ENCODE measurements at regions not wholly inside any gene's neighbourhood (a gene's known extent, or its start where the extent isn't known, plus 50 kb on each side); places are given as distances from the start of the nearest gene placed in this dataset.

GRCh38 chr14:96617635-96618034, 115.5 kb downstream of the PAPOLA start:
- DNase-seq (ENCODE audit: low read depth in 1 of 2, low spot score in 1 of 2): no peak

DNA sequence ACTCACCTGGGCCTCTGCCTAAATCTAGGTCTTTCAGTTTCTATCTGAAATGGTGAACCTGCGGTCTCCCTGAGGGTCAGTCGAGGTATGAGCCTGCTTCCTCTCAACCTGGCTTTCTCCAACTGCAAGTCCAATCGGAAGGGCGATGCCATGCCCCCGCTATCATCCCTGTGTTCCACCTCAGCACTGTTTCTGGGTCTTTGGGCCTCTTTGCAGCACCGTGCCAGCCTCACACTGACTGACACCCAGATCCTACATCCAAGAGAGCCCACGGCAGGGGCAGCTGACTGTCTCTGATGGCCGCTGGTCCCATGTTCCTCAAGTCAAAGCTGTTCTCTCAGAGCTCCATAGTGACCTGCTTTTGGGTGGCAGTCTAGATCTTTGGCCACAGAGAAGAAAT, 120.7 kb downstream of the PAPOLA start:
- DNase-seq (ENCODE audit: low read depth in 1 of 2, low spot score in 1 of 2): no peak

GRCh38 chr14:96623676-96624484, 121.7 kb downstream of the PAPOLA start:
- DNase-seq (ENCODE audit: low read depth in 1 of 2, low spot score in 1 of 2): no peak

DNA sequence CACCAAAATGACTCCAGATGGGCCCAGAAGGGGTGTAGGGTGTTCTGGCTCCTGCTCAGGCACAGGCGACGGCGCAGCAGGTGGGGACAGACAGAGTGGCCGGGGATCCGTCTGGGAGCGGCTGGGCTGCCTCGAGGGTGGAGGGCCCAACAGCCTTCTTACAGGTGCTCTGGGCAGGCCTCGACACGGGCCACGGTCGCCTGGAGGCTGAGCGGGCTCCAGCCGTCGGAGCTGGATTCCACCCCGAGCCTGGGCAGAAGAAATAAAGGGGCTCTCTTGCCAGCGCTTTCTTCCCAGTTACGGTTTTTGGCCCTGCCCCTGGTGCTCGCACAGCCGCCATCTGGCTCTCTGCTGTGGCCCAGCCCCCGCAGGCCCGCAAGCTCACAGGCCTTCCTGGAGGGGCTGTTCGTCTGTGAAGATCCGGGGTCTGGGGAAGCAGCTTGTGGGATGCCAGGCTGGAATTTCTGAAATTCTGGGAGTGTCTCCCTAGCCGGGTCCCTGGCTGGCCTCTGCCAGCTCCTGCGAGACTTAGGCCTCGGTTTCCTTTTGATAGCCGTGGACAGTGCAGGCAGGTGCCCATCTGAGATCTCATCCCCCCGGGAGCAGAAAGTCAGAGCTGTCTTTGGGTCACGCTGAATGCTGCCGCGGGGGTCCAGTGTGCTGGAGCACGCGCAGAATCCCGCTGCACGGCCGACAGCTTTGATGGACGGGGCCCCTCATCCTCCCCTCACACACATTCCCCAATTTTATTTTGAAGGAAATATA, 122.7 kb downstream of the PAPOLA start:
- no peak for DNase-seq (ENCODE audit: low read depth in 1 of 2, low spot score in 1 of 2)

GRCh38 chr14:96625426-96625985, 123.3 kb downstream of the PAPOLA start:
- DNase-seq (ENCODE audit: low read depth in 1 of 2, low spot score in 1 of 2): no peak

- DNase-seq (ENCODE audit: low read depth in 1 of 2, low spot score in 1 of 2): no peak
Observed at GRCh38 chr14:96626121-96626768, 124.1 kb downstream of the PAPOLA start.

DNA sequence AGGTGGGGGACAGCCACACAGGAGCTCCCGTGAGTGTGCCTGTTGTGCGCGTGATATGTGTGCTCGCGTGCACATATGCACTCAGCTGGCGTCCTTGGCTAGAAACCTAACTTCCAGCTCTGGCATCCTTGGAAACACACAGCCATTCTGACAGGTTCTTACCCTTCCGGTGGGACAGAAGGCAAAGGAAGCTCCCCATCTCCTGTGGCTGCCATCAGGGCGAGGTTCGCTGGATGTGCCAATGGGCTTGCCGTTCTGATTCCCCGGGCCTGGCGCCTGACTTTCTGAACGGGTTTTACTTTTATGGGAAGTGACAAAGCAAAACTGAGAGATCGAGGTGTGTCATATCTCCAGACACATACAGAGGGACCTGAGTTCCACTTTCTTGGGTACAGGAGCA, 124.7 kb downstream of the PAPOLA start:
- no peak for DNase-seq (ENCODE audit: low read depth in 1 of 2, low spot score in 1 of 2)

DNA sequence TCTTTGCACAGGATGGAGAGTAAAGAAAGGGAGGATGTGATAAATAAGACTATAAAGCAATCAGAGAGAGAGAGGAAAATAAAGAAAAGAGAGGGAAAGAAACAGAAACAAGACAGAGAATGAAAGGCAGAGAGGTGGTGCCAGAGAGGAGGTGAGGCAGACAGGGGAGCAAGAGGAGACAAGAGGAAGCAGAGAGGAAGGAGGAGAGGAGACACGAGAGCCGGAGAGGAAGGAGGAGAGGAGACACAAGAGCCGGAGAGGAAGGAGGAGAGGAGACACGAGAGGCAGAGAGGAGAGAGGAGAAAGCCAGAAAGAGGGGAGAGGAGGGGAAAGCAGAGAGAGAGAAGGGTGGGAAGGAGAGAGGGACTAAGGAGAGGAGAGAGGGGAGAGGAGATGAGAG, 125.2 kb downstream of the PAPOLA start:
- no peak for DNase-seq (ENCODE audit: low read depth in 1 of 2, low spot score in 1 of 2)

DNA sequence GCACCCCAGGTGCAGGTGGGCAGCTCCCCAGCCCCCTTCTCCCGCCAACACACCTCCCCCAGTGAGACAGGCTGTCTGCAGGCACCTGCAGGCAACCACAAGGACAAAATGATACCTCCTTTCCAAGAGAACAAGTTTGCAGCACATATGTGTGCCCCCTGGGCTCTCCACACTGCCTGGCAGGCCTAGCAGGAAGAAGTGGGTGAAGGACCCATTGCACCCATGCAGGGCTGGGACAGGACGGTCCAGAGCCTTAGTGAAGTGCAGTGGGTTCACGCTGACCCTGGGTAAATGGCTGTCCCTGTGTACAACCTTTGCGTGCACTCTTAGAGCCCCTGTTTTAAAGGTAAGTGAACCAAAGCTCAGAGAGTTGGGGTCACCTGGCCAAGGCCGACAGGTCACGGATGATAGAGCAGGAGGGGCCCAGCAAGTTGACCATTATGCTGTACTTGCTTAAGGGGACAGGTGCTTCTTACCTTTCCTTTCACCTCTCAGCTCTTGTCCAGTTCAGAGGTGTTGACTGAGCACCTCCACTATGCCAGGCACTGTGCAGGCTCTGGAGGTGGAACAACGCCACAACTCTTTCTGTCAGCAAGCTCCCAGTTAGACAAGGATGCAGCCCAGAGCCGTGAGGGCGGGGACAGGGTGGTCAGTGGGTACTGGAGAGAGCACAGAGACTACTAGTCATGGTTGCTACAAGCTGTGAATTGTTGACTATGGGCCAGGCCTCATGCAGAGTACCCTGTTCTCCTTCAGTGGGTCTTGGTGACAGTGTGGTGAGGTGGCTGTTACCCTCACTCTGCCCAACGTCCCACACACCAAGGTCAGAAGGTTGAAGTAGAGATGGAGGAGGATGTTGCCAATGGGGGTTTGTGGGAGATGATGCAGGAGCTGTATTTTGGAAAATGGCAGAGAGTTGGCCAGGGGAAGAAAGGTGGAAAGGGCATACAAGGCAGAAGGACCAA, 125.9 kb downstream of the PAPOLA start:
- no peak for DNase-seq (ENCODE audit: low read depth in 1 of 2, low spot score in 1 of 2)

- DNase-seq (ENCODE audit: low read depth in 1 of 2, low spot score in 1 of 2): no peak
Observed at GRCh38 chr14:96629082-96629481, 126.9 kb downstream of the PAPOLA start.

DNA sequence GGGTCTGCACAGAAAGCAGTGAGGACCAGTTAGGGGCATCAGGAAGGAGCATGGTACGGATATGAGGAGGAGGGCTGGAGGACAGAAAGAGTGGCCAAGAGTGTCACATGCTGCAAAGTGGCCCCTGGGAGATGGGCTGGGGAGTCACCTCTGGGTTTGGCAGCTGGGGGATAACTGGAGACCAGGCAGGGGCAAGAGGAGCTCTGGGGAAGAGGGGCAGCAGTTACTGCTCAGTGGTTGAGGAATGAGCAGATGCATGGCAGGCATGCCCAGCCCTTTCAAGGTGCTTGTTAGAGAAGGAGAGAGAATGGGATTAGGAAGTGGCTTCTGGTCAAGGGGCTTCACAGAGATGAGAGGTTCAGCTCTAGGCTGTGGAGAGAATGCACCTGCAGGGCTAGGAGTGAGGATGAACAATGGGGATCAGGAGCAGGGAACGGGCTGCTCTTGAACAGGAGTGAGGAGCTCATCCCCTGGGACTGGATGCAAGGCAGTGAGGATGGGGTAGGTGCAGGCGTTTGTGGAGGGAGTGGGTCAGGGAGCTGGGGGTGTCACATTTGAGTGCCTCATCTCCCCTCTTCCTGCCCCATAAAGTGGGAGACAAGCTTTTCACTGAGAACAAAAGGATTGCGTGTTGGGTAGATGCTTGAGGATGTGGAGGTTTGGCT, 127.5 kb downstream of the PAPOLA start:
- no peak for DNase-seq (ENCODE audit: low read depth in 1 of 2, low spot score in 1 of 2)

- no peak for DNase-seq (ENCODE audit: low read depth in 1 of 2, low spot score in 1 of 2)
Observed at GRCh38 chr14:96630281-96630680, 128.1 kb downstream of the PAPOLA start.

DNA sequence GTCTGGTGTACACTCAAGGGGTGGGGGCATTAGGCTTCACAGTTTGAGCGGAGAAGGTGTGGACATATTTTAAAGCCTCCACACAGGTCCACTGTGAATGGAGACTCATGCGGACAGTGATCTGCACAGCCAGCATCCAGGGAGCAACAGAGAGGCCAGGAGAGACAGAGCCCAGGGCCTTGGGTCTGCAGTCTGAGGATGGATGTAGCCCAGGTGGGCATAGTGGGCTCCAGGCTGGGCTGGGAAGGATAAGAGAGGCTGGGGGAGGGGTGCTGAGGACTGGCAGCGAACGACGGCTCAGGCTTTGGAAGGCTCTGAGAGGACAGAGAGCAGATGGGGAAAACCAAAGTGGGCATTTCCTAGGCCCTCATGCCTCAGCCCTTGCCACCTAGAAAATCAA, 128.8 kb downstream of the PAPOLA start:
- no peak for DNase-seq (ENCODE audit: low read depth in 1 of 2, low spot score in 1 of 2)

GRCh38 chr14:96631621-96632362, 129.6 kb downstream of the PAPOLA start:
- DNase-seq (ENCODE audit: low read depth in 1 of 2, low spot score in 1 of 2): no peak

DNA sequence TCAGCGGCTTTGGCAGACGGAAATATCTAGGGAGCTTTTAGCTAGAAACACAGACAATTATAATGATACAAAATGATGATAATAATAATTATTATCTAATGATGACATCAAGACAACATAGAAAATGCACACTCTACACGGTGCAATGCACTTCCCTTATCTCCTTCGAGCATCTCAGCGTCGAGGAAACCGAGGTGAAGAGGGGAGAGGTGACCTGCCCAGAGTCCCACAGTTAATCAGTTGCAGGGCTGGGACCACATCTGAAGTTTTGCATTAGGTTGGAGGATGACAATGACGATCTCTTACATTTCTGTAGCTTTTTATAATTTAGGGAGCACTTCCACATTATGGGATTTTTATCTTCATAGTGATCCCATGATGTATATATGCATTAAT, 130.2 kb downstream of the PAPOLA start:
- no peak for DNase-seq (ENCODE audit: low read depth in 1 of 2, low spot score in 1 of 2)

- no peak for DNase-seq (ENCODE audit: low read depth in 1 of 2, low spot score in 1 of 2)
Observed at GRCh38 chr14:96633096-96633495, 130.9 kb downstream of the PAPOLA start.

- no peak for DNase-seq (ENCODE audit: low read depth in 1 of 2, low spot score in 1 of 2)
Observed at GRCh38 chr14:96634481-96634880, 132.3 kb downstream of the PAPOLA start.

DNA sequence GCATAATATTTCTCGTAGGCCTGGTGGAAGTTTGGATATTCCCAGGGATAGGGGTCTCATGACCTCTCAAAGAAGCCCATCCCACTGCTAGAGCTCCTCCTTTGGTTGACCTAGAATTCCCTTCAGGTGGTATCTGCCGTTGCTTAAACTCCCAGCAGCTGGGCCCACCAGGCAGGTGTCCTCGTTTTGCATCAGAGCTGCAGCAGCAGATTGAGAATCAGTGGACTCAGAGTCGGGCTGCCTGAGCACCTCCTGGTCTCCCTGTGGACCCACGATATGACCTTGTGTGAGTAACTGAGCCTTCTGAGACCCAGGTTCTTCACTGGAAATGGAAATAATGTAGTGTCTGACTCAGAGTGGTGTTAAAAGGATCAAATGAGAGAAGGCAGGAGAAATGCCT, 132.7 kb downstream of the PAPOLA start:
- no peak for DNase-seq (ENCODE audit: low read depth in 1 of 2, low spot score in 1 of 2)

DNA sequence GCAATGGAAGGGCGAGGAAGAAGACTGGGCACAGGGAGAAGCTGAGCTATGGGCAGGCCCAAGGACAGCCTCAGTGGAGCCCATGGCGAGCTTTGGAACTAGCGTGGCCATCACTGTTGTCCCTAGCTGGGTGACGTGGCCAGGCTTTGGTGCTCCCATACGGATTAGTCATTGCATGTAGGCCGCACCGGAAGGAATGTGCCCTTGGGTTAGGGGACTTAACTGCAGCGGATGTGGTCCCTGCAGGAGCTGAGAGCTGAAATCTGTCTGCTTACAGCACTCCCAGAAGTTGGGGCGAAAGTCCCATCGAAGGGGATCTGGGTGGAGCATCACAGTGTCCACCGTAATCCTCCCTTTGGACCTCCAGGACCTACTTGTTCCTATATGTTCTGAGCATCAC, 133.7 kb downstream of the PAPOLA start:
- no peak for DNase-seq (ENCODE audit: low read depth in 1 of 2, low spot score in 1 of 2)
